Prostate gland (tissue), 2 donors: ENCODE measurements at regions not wholly inside any gene's neighbourhood (a gene's known extent, or its start where the extent isn't known, plus 50 kb on each side); places are given as distances from the start of the nearest gene placed in this dataset.

Source experiments
- CTCF ChIP-seq, 4 experiments: fragments of 200-600 bp in 2 of 4; fragments of 450-650 bp in 2 of 4; sonication (generic) in 2 of 4; IDR thresholded peaks; 1 replicate in 3 of 4; 2 replicates in 1 of 4; pipeline ENCODE4 v1.5.1; 2016 to 2019; ENCODE audit warnings: antibody characterized with exemption in 4 of 4, mild to moderate bottlenecking in 2 of 4, moderate library complexity in 2 of 4
- POLR2A ChIP-seq: fragments of 450-650 bp; IDR thresholded peaks from one replicate; pipeline ENCODE4 v1.6.1; 2016; ENCODE audit warnings: antibody characterized with exemption, mild to moderate bottlenecking
- POLR2AphosphoS5 ChIP-seq: sonication (generic); formaldehyde crosslinking; IDR thresholded peaks from one replicate; pipeline ENCODE4 v1.6.1; 2017; ENCODE audit warnings: antibody characterized with exemption

GRCh38 chr9:135253305-135254004, 166.0 kb downstream of the OLFM1 start:
- TF ChIP-seq CTCF (IDR thresholded peaks at IDR 0.05) (no peak), POLR2A (no peak), POLR2AphosphoS5 (no peak)
